HG02938 (cell line): ENCODE measurements at regions not wholly inside any gene's neighbourhood (a gene's known extent, or its start where the extent isn't known, plus 50 kb on each side); places are given as distances from the start of the nearest gene placed in this dataset.

Source experiments
- ATAC-seq: cut with Tn5 transposase; IDR thresholded peaks from one replicate; pipeline ENCODE4 v1.9.1; 2021; ENCODE audit warnings: mild to moderate bottlenecking, moderate library complexity; ENCODE audit not compliant: unreplicated experiment

DNA sequence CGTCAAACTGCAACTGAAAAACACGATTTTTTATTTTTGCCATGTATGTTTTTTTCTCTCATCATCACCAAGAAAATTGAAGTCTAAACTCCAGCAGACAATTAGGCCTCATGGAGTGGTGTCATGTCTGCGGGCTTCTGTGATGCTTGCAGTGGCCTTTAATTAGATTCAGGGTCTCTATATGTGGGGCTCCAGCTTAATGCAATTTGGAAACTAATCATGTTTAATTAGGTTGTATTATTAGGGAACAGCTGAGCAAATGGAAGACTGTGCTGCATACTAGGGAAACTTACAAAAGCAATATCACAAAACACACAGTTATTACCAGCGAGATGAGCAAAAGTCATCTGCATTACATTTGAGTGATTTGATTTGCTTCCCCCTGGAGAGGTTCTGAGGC lies 132.9 kb upstream of the PMEPA1 start:
- no peak for ATAC-seq

DNA sequence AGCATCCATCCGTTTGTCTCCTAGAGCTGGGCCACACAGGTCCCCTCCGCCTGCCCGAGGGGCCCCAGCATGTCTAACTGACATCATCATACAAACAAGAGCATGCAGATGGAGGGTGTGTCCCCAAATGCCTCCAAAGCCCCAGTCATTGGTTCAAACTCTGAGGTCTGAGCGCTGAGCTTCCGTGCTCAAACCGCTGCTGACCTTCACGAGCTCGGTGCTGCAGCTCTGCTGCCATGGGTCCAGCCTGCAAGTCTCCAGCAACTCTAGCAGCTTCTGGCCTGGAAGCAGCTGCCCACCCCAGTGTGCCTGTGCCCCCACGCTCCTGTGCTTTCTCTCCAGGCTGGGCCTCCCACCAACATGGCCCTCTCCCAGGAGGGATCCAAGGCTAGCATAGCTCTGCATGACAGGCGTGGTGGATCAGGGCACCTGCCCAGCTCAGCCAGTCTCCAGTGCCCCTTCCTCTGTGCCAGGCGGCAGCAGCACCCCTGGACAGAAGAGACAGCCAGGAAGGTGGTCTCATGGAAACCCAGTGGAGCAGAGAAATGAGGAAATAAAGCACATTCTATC lies 131.6 kb upstream of the PMEPA1 start:
- ATAC-seq = no peak

GRCh38 chr20:57840504-57841296 lies 130.9 kb upstream of the PMEPA1 start:
- no peak for ATAC-seq

- no peak for ATAC-seq
These were observed 130.3 kb upstream of the PMEPA1 start for GRCh38 chr20:57840066-57840465.

DNA sequence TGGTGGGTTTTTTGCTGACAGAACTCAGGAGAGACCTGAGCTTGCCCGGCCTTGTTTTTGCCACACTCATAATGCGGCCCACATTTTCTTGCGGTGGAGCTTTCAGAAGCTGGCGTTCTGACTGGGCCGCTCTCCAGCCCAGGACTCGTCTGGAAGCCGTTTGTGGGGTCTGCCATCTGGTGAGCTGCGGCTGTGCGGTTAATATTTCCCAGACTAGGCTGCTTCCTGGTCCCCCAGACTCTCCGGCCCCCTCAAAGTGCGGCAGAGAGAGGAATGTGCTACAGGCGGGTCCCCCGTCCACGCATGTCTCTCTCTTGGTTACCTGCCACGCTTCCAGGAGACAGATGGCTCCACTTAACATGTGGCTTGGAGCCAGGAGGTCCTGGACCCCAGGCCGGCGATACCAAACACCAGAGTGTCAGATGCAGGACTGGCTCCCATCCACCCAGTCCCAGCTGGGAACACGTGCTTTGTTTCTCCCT lies 128.9 kb upstream of the PMEPA1 start:
- no peak for ATAC-seq

DNA sequence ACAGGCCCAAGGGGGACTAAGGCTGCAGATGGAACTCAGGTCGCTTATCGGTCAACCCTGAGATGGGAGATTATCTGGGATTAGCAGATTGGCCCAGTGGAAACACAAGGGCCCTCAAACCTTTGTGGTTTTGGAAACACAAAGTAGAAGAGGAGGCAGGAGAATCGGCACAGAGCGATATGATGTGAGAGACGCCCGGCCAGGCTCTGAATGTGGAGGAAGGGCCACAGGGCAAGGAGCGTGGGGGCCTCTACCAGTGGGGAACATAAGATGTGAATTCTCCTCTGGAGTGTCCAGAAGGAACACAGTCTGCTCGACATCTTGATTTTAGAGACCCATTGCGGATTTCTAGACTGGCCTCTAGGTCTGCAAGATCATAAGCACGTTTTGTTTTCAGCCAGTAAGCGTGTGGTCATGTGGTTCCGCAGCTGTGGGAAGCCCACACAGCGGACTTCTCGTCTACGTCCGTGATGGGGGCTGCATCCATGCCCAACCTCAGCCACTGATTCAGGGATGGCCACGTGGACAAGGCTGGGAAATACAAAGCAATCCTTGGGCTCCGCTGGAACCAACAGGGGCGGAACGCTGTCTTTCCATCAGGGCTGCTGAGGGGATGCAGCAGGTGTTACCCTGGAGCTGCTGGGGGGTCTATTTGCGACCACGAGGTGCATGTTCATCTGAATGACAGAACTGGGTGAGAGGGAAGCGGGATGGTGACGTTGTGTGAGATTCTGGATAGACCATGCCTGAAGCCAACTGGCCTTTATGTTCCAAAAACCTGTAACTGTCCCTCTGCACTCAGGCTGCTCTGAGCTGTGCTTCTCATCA lies 127.6 kb upstream of the PMEPA1 start:
- no peak for ATAC-seq

GRCh38 chr20:57835588-57836455 lies 126.0 kb upstream of the PMEPA1 start:
- ATAC-seq = no peak

DNA sequence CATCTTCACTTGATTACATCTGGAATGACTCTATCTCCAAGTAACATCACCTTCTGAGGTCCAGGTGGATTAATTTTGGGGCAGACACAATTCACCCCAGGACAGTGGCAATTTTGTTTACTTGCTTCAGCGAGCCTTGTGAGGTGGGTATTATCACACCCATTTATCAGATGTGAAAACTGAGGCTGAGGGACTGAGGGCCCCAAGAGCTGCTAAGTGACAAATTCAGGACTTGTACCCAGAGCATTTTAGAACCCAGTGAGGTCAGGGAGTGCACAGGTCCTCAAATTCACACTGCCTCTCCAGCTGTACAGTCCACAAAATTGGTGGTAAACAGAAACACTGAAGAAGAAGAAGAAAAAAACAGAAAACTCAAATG lies 125.2 kb upstream of the PMEPA1 start:
- ATAC-seq = no peak

GRCh38 chr20:57834306-57835073 lies 124.7 kb upstream of the PMEPA1 start:
- no peak for ATAC-seq

- no peak for ATAC-seq
These were observed 122.3 kb upstream of the PMEPA1 start for GRCh38 chr20:57831993-57832585.

DNA sequence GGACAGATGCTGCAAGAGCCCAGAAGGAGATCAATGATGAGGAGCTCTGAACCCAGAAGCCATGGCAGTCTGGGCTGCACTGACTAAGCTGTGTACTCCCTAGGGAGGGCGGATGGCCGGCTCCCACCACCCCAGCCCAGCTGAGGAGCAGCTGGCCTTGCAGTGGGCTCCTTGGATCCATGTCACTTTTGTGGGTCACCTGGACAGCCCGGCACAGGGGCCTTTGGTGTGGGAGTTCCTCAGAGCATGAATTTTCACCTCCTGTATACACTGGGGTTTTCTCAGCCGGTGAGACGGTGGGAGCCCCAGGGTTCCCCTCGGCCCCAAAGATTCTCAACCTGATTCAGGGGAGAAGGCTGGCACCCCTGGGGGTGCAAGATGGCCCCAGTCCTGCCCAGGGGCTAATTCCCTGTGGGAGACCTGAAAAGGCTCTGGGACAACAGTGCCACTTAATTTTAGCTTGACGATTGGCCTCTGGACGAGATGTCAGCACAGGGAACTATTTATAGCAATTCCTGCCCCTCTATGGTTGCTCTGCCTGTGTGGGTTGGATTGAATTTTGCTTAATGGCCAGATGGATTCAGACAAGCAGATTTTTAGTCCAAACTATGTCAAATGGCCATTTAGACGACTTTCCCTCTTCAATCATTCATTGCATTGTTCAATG lies 121.6 kb upstream of the PMEPA1 start:
- no peak for ATAC-seq

DNA sequence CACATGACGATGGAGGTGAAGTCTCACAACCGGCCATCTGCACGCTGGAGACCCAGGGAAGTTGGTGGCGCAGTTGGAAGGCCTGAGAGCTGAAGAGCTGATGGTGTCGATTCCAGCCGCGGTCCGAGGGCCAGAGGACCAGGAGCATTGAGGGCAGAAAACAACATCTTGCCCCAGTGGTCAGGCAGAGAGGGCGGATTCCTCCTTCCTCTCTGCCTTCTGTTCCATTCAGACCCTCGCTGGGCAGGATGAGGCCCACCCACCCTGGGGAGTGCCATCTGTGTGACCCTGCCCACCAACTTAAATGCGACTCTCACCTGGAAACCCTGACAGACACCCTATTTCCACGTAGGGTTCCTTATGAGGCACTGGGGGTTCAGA lies 120.7 kb upstream of the PMEPA1 start:
- ATAC-seq = no peak

DNA sequence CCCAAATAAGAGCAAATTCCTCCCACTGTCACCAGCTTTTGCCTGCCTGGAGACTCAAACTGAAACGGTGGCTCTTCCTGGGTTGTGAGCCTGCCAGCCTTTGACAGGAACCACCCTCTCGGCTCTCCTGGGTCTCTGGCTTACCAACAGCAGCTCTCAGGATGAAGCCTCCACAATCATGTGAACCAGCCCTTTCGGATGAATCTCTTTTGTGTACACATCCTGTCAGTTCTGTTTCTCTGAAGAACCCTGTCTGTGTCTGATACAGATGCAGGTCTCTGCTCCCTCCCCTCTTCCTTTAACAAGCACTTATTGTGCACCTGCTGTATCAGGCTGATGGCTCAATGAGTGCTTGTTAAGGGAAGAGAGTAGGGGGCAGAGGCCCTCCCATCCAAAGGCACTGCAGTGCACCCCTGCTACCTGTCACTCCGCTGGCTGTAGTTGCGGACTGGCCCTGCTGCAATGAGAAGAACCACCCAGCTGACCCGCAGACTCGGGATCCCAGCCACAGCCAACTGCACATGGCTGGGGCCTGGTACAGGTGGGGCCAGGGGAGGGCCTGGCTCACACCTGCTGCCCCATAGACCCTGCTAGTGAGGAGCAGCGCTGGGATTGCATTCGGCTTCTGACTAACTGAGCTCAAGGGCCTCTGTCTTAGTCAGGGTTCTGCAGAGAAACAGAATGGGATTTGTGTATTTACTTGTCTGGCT lies 120.1 kb upstream of the PMEPA1 start:
- ATAC-seq = no peak

DNA sequence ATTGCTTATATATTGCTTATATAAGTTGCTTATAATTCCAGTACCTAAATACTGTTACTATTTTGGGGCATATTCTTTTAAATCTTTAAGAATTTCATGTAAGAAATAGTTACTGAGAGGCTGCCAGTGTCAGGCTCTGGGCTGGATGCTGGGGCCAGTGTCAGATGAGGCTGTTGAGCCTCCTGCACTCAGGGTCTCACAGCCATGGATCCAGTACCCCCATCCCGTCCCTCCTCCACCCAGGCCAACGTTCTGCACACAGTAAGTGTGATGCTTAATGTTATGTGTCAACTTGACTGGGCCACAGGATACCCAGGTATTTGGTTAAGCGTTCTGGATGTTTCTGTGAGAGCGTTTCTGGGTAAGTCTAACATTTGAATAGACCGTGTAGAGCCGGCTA lies 119.5 kb upstream of the PMEPA1 start:
- no peak for ATAC-seq

- no peak for ATAC-seq
These were observed 118.9 kb upstream of the PMEPA1 start for GRCh38 chr20:57828696-57829095.

- no peak for ATAC-seq
These were observed 117.0 kb upstream of the PMEPA1 start for GRCh38 chr20:57826666-57827287.

DNA sequence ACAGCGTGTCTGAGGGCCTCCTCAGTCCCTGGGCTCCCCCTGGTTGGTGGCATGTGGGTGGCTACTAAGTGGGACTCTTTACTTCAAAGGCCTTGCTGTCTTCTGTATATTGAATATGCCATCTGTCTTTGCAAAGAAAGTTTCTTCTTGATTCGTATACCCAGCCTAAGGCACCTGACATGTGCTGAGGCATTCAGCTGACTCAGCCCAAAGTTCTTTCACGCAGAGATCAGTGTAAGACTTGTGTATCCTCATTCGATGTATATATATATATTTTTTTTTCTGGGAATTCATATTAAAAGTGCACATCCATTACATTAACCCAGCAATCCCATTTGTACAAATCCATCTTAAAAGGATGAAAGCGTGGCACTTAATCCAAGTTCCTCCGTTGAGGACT lies 115.1 kb upstream of the PMEPA1 start:
- no peak for ATAC-seq

- no peak for ATAC-seq
These were observed 112.1 kb upstream of the PMEPA1 start for GRCh38 chr20:57821935-57822334.
